Inflammatory macrophage (primary cell): ENCODE measurements at regions not wholly inside any gene's neighbourhood (a gene's known extent, or its start where the extent isn't known, plus 50 kb on each side); places are given as distances from the start of the nearest gene placed in this dataset.

Experiments
- DNase-seq, 2 donors: peaks; one replicate each; pipeline ENCODE4 v3.0.0-alpha.2; 2020 to 2022

- DNase-seq: peak; percentile 27 to 33
Observed at GRCh38 chr2:12429779-12430406, 286.8 kb upstream of the TRIB2 start.

GRCh38 chr2:12430407-12431133 is 286.2 kb upstream of the TRIB2 start:
- DNase-seq: peak; percentile 84 to 88

- DNase-seq: no peak
Observed at GRCh38 chr2:12432985-12433625, 283.6 kb upstream of the TRIB2 start.

- no peak for DNase-seq
Observed at GRCh38 chr2:12433626-12433990, 283.1 kb upstream of the TRIB2 start.

GRCh38 chr2:12434630-12435098 is 282.1 kb upstream of the TRIB2 start:
- DNase-seq: no peak

- DNase-seq: no peak
Observed at GRCh38 chr2:12435430-12436222, 281.1 kb upstream of the TRIB2 start.

- DNase-seq: no peak
Observed at GRCh38 chr2:12436483-12436882, 280.3 kb upstream of the TRIB2 start.

- peak in 1 of 2 donors; percentile 7 for DNase-seq
Observed at GRCh38 chr2:12436935-12437561, 279.7 kb upstream of the TRIB2 start.

DNA sequence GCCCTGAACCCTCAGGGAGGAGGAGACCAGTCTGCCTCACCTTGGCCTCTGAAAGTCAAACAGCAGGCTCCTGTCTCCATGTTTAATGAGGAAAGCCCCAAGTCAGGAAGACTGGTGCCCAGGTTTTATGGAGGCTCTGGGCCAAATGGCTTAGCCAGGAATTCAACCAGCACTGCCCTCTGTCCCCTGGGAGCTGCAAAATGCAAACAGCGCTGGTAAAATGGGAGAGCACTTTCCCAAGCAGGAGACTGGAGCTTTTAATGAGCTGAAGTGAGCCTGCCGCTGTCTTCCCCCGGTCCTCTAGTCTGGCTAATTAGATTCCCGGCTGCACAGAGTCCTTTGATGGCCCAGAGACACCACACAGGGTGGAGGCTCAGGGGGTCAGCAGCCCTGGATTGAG is 276.0 kb upstream of the TRIB2 start:
- DNase-seq: no peak

- DNase-seq: no peak
Observed at GRCh38 chr2:12441750-12442475, 274.8 kb upstream of the TRIB2 start.

GRCh38 chr2:12442476-12442847 is 274.3 kb upstream of the TRIB2 start:
- DNase-seq: no peak

DNA sequence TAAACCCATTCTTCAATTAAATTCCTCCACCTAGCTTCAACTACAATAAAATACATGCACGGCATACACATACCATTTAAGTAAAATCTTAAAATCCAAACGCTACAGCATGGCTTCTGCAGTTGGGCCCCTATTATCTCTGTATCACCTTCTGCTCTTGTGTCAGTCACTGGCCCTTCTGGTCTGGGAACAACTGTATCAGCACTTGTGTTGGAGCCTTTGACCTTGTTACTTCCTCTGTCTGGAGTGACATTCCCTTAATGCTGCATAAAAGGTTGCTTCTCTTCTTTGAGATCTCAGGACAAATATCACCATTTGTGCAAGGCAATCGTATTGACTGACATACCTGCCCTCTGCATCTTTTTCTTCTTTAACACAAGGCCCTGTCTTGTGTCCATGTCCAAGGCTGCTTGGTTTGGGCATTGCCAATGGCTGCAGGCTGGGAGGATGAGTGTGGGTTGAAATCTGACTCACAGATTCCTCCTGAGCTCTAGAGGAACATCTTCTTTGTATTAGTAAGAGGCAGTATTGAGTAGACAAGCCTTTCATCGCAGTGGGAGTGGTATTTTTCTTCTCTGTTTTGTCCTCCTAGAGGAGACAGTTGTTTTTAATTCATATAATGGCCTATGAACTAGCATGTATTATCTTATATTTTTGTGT is 267.8 kb upstream of the TRIB2 start:
- peak; percentile 76 to 86 for DNase-seq

GRCh38 chr2:12451726-12452125 is 265.0 kb upstream of the TRIB2 start:
- no peak for DNase-seq

- peak; percentile 78 to 81 for DNase-seq
Observed at GRCh38 chr2:12452185-12452584, 264.6 kb upstream of the TRIB2 start.

DNA sequence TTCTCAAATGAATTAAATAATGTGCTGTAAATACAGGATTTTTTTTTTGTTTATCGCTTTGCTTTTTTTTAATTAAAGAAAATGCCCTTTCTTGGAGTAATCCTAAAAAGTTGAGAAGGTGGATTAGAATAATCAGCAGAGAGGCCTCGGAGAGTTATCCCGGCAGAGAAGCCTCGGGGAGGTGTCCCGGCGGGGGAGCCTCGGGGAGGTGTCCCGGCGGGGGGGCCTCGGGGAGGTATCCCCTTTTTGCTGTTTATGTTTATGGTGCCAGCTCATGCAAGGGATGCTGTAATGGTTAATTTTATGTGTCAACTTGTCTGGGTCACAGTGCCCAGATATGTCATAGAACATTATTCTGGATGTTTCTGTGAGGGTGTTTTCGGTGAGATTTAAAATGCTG is 263.0 kb upstream of the TRIB2 start:
- no peak for DNase-seq

DNA sequence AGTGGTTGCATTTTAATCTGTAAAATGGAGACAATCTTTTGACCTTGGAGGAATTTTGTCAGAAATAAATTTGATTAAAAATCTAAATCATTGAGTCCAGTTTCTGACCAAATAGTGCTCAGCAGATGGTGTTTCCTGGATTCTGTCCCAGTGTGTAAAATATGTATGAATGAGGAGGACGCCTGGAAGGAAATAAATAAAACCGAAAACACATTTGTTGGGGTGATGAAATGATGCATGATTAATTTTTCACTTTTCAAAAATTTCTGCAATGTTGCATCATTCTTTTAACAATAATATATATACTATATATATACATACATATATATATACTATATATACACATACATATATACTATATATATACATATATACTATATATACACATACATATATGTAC is 261.1 kb upstream of the TRIB2 start:
- no peak for DNase-seq

DNA sequence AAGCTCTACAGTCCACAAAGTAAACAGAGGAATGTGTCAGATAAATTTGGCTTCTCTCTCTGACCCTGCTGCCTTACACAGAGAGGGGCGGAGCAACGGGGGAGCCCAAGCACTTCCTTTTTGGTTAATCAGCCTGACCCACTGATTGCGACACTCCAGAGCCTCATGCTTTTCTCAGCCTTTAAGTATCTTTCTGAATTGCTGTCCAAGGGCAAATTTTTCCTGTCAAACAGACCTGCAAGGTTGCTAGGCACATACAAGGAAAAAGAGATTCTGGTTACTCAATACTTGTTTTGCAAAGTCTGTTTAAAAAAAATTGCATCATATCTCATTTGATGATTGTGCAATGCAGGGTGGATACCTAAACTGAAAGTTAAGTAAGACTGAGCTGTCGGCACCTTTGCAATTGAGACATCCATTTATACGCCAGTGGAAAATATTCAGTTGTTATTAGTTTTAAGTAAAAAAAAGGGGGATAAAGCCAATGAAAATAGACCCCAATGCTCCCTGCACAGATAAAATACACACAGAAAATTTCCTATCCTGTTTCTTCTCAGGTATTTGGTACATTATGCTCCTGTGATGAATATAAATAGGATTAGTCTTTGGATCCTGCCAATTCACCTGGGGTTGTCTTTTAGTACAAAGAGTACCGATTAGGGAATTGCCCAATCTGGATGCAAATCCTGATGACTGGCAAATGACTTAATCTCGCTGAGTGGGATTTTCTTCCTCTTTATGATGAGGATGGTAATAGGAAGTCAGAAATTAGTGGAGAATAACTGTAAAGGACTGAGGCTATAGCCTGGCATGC is 260.2 kb upstream of the TRIB2 start:
- peak; percentile 96 to 97 for DNase-seq

DNA sequence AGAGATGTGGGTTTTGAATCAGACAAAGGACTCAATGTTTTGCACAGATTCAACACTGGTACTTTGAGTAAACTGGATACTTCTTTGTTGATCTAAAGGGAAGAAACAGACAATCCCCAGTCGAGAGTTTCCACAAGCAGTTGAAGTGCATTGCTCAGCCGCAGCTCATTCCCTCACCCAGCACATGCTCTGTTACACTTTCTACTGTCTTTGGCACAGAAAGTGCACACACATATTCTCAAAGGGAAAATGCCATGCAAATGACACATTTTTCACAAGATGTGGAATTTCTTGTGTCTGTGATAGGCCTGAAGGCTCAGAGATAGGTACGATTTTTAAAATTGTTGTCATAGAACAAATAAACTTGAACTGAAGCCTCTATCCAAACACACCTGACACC is 258.9 kb upstream of the TRIB2 start:
- no peak for DNase-seq

- DNase-seq: no peak
Observed at GRCh38 chr2:12463189-12463588, 253.5 kb upstream of the TRIB2 start.

DNA sequence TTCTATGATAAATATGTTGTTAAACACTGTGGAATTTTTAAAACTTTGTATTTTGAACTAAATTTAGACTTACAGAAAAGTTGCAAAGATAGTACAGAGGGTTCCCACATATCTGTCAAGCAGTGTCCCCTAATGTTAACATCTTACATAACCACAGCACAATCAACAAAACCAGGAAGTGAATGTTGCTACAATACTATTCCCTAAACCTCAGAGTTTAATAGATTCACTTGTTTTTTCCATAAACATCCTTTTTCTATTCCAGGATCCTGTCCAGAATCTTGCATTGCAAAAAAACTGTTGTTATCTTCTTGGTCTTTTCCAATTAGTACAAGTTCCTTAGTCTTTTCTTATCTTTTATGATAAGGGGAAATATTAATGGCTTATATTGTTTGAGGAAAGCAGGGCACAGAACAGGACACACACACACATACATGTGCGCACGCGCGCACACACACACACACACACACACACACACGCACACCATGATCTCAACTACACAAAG is 251.1 kb upstream of the TRIB2 start:
- peak in 1 of 2 donors; percentile 22 for DNase-seq
